MM.1S (cell line): ENCODE measurements at regions not wholly inside any gene's neighbourhood (a gene's known extent, or its start where the extent isn't known, plus 50 kb on each side); places are given as distances from the start of the nearest gene placed in this dataset.

ENCODE experiments used
- DNase-seq: peaks from one replicate; pipeline ENCODE4 v3.0.0-alpha.2; 2015
- H2AFZ ChIP-seq: fragments of 300-600 bp; sonication (generic); 2 replicates; pipeline ENCODE4 v1.6.0; 2016; ENCODE audit warnings: antibody characterized with exemption, low read length
- H3F3A ChIP-seq: fragments of 300-600 bp; sonication (generic); 2 replicates; pipeline ENCODE4 v1.6.1; 2016; ENCODE audit warnings: mild to moderate bottlenecking, antibody characterized with exemption, low read length, moderate library complexity, mixed read lengths; ENCODE audit not compliant: insufficient read depth
- H3K27ac ChIP-seq: fragments of 300-600 bp; sonication (generic); 2 replicates; pipeline ENCODE4 v1.5.1; 2016; ENCODE audit warnings: mild to moderate bottlenecking, low read length
- H3K27me3 ChIP-seq: fragments of 300-600 bp; sonication (generic); replicated peaks from 2 replicates; pipeline ENCODE4 v1.6.0; 2016; ENCODE audit warnings: low read length; ENCODE audit not compliant: insufficient read depth
- H3K36me3 ChIP-seq: fragments of 300-600 bp; sonication (generic); replicated peaks from 2 replicates; pipeline ENCODE4 v1.6.1; 2016; ENCODE audit warnings: mild to moderate bottlenecking, low read length, mixed read lengths; ENCODE audit not compliant: insufficient read depth
- H3K4me1 ChIP-seq: fragments of 300-600 bp; sonication (generic); 2 replicates; pipeline ENCODE4 v1.6.1; 2016; ENCODE audit warnings: low read length, mixed read lengths
- H3K4me2 ChIP-seq: fragments of 300-600 bp; sonication (generic); 2 replicates; pipeline ENCODE4 v1.6.0; 2016; ENCODE audit warnings: low read depth, low read length
- H3K4me3 ChIP-seq: fragments of 300-600 bp; sonication (generic); 2 replicates; pipeline ENCODE4 v1.5.1; 2016; ENCODE audit warnings: low read length, mixed read lengths
- H3K79me2 ChIP-seq: fragments of 300-600 bp; sonication (generic); 2 replicates; pipeline ENCODE4 v1.6.1; 2016; ENCODE audit warnings: mixed run types, low read length, mixed read lengths
- H3K9ac ChIP-seq: fragments of 300-600 bp; sonication (generic); 2 replicates; pipeline ENCODE4 v1.6.1; 2016; ENCODE audit warnings: low read length, mixed read lengths
- H3K9me2 ChIP-seq: fragments of 300-600 bp; sonication (generic); replicated peaks from 2 replicates; pipeline ENCODE4 v1.6.1; 2016; ENCODE audit warnings: mild to moderate bottlenecking, low read length, mixed read lengths; ENCODE audit not compliant: insufficient read depth
- H3K9me3 ChIP-seq: fragments of 300-600 bp; sonication (generic); replicated peaks from 2 replicates; pipeline ENCODE4 v1.6.1; 2016; ENCODE audit warnings: mild to moderate bottlenecking, low read length, mixed read lengths; ENCODE audit not compliant: insufficient read depth
- H4K20me1 ChIP-seq: fragments of 300-600 bp; sonication (generic); 2 replicates; pipeline ENCODE4 v1.6.1; 2016; ENCODE audit warnings: mild to moderate bottlenecking, low read length, moderate library complexity, mixed read lengths; ENCODE audit not compliant: insufficient read depth
- CTCF ChIP-seq: fragments of 300-600 bp; sonication (generic); IDR thresholded peaks from 2 replicates; pipeline ENCODE4 v1.5.1; 2016; ENCODE audit warnings: antibody characterized with exemption, low read length, mixed read lengths
- EZH2 ChIP-seq: fragments of 300-600 bp; sonication (generic); optimal IDR thresholded peaks from 2 replicates; pipeline ENCODE3; 2017; ENCODE audit warnings: low read depth, mild to moderate bottlenecking, antibody characterized with exemption, low read length, mixed read lengths
- EZH2phosphoT487 ChIP-seq: fragments of 300-600 bp; sonication (generic); IDR thresholded peaks from 2 replicates; pipeline ENCODE4 v1.6.1; 2018; ENCODE audit warnings: antibody characterized with exemption, low read length

GRCh38 chr3:110405830-110406585 lies 665.6 kb upstream of the NECTIN3 start:
- H3K4me3 ChIP-seq, result no peak overlapping the region
- TF ChIP-seq EZH2 (no peak), CTCF (no peak), EZH2phosphoT487 (no peak)
- H3K9me3 ChIP-seq, result no peaks in the 10 kb centered on the region
- no peaks in the 10 kb centered on the region for H3K79me2 ChIP-seq
- H3F3A ChIP-seq, result no peaks in the 10 kb centered on the region
- no peaks in the 10 kb centered on the region for H3K36me3 ChIP-seq
- H3K27me3 ChIP-seq, result no peaks in the 10 kb centered on the region
- no peak overlapping the region for H3K4me2 ChIP-seq
- no peak overlapping the region for H3K27ac ChIP-seq
- H3K9ac ChIP-seq, result no peak overlapping the region
- no peak for DNase-seq
- no peaks in the 10 kb centered on the region; the same call in 1 of the 2 replicates for H3K9me2 ChIP-seq
- H3K4me1 ChIP-seq, result no peaks in the 10 kb centered on the region
- no peak overlapping the region for H2AFZ ChIP-seq
- no peaks in the 10 kb centered on the region for H4K20me1 ChIP-seq

DNA sequence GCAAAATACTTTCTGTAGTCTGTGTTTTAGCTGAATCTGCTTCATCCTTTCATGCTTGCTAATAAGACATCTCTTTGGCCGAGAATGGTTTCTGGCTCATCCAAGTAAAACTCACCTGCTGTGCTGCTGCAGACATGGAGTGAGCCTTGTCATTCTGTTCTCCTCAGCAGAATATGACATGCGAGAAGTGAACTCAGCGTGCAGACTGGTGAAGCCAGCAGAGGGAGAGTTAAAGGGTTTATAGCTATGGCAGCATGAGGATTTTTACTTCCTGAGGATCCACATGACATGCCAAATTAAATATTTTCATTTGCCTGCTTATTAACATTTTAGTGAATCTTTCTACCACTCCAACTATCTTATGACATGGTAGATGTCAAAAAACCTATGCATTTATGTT lies 658.4 kb upstream of the NECTIN3 start:
- Histone ChIP-seq H3K4me3 (no peak overlapping the region), H3K9me3 (no peaks in the 10 kb centered on the region), H3K9ac (no peak overlapping the region), H3K9me2 (no peaks in the 10 kb centered on the region), H3K36me3 (no peaks in the 10 kb centered on the region), H3F3A (no peaks in the 10 kb centered on the region), H3K27ac (no peak overlapping the region), H2AFZ (no peak overlapping the region), H3K27me3 (no peaks in the 10 kb centered on the region), H3K4me1 (no peaks in the 10 kb centered on the region), H3K4me2 (no peak overlapping the region), H4K20me1 (no peaks in the 10 kb centered on the region), H3K79me2 (no peaks in the 10 kb centered on the region)
- TF ChIP-seq CTCF (no peak), EZH2phosphoT487 (no peak), EZH2 (no peak)
- DNase-seq, result no peak

DNA sequence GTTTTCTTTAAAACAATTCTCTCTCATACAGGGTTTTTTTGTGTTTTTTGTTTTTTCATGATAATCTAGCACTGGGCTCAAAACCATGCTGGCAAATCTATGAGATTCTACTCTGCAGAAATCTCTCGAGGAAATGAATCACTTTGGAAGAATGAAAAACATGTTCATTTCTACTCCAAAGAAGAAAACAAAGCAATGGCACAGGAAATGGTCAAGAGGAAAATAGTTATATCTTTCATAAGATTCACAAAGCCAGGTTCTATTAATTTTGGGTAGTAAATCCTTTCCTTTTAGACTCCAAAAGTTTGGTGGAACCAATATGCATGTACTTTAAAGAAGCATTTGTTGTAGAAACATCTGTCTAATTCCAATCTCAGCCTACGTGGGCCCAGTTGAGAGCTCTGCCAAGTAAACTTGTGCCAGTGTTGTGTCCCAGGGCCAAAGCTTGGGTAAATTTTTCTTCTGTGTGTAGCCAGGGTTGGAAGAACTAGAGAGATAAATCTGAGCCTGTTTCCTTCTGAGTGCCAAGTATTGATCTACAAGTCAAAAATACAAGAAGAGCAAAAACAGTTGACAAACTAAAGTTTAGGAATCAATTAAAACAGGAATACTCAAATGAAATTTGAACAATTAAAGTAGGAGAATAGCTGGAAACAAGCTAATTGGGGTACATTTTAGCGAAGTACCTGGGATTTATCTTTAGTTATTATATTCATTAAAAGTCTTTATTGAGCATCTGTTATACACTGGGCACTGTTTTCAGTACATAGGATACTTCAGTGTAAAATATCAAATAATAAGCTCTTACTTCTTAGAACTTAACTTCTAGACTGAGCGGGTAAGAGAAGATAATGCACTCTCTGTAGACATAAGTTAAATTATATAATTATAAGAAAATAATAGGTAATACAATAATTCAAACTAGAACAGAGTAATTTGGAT lies 657.5 kb upstream of the NECTIN3 start:
- Histone ChIP-seq H3F3A (no peaks in the 10 kb centered on the region), H3K36me3 (no peaks in the 10 kb centered on the region), H3K27ac (no peak overlapping the region), H3K9me3 (no peaks in the 10 kb centered on the region), H3K4me2 (no peak overlapping the region), H3K4me3 (no peak overlapping the region), H3K79me2 (no peaks in the 10 kb centered on the region), H4K20me1 (no peaks in the 10 kb centered on the region), H3K27me3 (no peaks in the 10 kb centered on the region), H2AFZ (no peak overlapping the region), H3K4me1 (no peaks in the 10 kb centered on the region), H3K9me2 (no peaks in the 10 kb centered on the region), H3K9ac (no peak overlapping the region)
- no peak for DNase-seq
- TF ChIP-seq EZH2phosphoT487 (no peak), CTCF (no peak), EZH2 (no peak)
